ENCODE measurements at regions not wholly inside any gene's neighbourhood (a gene's known extent, or its start where the extent isn't known, plus 50 kb on each side); places are given as distances from the start of the nearest gene placed in this dataset.

GRCh38 chr7:125347269-125347668, 417.6 kb upstream of the POT1 start:
- WGBS, 2 donors = 73 to 78% methylated on average over 6 of the region's 6 CpGs
- no peak overlapping the region for H3K4me3 ChIP-seq (ENCODE audit: low read depth, poor library complexity, severe bottlenecking)
- TF ChIP-seq POLR2A (IDR thresholded peaks at IDR 0.05) = no peak
- TF ChIP-seq, protein P1, sequence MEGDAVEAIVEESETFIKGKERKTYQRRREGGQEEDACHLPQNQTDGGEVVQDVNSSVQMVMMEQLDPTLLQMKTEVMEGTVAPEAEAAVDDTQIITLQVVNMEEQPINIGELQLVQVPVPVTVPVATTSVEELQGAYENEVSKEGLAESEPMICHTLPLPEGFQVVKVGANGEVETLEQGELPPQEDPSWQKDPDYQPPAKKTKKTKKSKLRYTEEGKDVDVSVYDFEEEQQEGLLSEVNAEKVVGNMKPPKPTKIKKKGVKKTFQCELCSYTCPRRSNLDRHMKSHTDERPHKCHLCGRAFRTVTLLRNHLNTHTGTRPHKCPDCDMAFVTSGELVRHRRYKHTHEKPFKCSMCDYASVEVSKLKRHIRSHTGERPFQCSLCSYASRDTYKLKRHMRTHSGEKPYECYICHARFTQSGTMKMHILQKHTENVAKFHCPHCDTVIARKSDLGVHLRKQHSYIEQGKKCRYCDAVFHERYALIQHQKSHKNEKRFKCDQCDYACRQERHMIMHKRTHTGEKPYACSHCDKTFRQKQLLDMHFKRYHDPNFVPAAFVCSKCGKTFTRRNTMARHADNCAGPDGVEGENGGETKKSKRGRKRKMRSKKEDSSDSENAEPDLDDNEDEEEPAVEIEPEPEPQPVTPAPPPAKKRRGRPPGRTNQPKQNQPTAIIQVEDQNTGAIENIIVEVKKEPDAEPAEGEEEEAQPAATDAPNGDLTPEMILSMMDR (IDR thresholded peaks at IDR 0.05) = no peak
- intact Hi-C loops (cut with DNase I; ENCODE audit: low total_unique reads) = no loop called here
- DNase-seq (ENCODE audit: low spot score in 2 of 2) = no peak

GRCh38 chr7:125338110-125338509, 408.5 kb upstream of the POT1 start:
- 88 to 89% methylated on average over 4 of the region's 4 CpGs for WGBS, 2 donors
- intact Hi-C loops (cut with DNase I; ENCODE audit: low total_unique reads) = no loop called here
- no peak for DNase-seq (ENCODE audit: low spot score in 2 of 2)
- H3K4me3 ChIP-seq (ENCODE audit: low read depth, poor library complexity, severe bottlenecking) = no peak overlapping the region
- no peak for TF ChIP-seq POLR2A (IDR thresholded peaks at IDR 0.05)
- TF ChIP-seq, protein P1 (IDR thresholded peaks at IDR 0.05) = no peak

- intact Hi-C loops (cut with DNase I; ENCODE audit: low total_unique reads) = no loop called here
- 77 to 83% methylated on average over 4 of the region's 4 CpGs for WGBS, 2 donors
- TF ChIP-seq POLR2A (IDR thresholded peaks at IDR 0.05) = no peak
- TF ChIP-seq, protein P1 (IDR thresholded peaks at IDR 0.05) = no peak
- H3K4me3 ChIP-seq (ENCODE audit: low read depth, poor library complexity, severe bottlenecking) = no peak overlapping the region
- no peak for DNase-seq (ENCODE audit: low spot score in 2 of 2)
Observed at GRCh38 chr7:125336326-125336725, 406.7 kb upstream of the POT1 start.

- intact Hi-C loops (cut with DNase I; ENCODE audit: low total_unique reads) = no loop called here
- no peak overlapping the region for H3K4me3 ChIP-seq (ENCODE audit: low read depth, poor library complexity, severe bottlenecking)
- TF ChIP-seq, protein P1 (IDR thresholded peaks at IDR 0.05) = no peak
- TF ChIP-seq POLR2A (IDR thresholded peaks at IDR 0.05) = no peak
- 71 to 76% methylated on average over 6 of the region's 6 CpGs for WGBS, 2 donors
- DNase-seq (ENCODE audit: low spot score in 2 of 2) = no peak
Observed at GRCh38 chr7:125326666-125327255, 397.1 kb upstream of the POT1 start.

DNA sequence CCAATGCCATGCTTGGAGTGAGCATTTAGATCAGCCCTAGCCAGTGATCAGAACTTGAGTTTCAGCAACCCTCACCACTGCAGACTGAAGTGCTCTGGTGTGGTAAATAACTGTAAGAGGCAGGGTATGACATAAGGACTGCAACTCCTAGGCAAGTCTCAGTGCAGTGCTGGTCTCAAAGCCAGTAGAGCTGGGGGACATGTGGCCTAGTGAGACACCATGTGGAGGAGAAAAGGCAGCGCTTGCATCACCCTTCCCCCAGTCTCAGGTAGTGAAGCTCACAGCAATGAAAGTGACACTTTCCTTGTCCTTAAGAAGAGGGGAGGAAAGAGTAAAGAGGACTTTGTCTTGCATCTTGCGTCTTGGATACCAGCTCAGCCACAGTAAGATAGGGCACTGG, 386.8 kb upstream of the POT1 start:
- TF ChIP-seq, protein P1 (IDR thresholded peaks at IDR 0.05) = no peak
- TF ChIP-seq POLR2A (IDR thresholded peaks at IDR 0.05) = no peak
- 59 to 67% methylated on average over 2 of the region's 2 CpGs for WGBS, 2 donors
- H3K4me3 ChIP-seq (ENCODE audit: low read depth, poor library complexity, severe bottlenecking) = no peak overlapping the region
- intact Hi-C loops (cut with DNase I; ENCODE audit: low total_unique reads) = no loop called here
- DNase-seq (ENCODE audit: low spot score in 2 of 2) = no peak
